ENCODE measurements at regions not wholly inside any gene's neighbourhood (a gene's known extent, or its start where the extent isn't known, plus 50 kb on each side); places are given as distances from the start of the nearest gene placed in this dataset.
"Not testable (repeated sequence)": the region's sequence is repeated elsewhere in the genome, so short reads cannot be mapped to it uniquely, and the experiment has no call there.

DNA sequence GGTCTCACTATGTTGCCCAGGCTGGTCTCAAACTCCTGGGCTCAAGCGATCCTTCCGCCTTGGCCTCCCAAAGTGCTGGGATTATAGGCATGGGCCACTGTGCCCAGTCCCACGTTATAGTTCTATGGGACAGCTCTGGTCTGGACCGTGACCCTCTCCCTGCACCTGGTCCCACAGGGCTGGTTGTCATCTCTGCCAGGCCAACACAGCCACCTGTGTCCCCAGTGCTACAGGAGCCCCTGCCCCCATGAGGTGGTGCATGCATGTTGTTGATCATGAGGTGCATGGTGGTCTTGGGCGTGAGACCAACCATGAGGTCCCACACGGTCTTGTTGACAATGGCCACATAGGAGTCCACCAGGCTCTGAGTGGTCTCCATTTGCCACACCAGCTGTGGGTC is 51.0 kb upstream of the UBE2Q2 start:
- H3K27me3 Mint-ChIP-seq (ENCODE audit: low read depth); H3K4me3 Mint-ChIP-seq; intact Hi-C loops (cut with micrococcal nuclease); H3K4me1 Mint-ChIP-seq (ENCODE audit: low read depth); H3K9me3 Mint-ChIP-seq; H3K36me3 Mint-ChIP-seq (ENCODE audit: low read depth); DNase-seq; CTCF ChIA-PET; H3K27ac Mint-ChIP-seq: not testable (repeated sequence)

DNA sequence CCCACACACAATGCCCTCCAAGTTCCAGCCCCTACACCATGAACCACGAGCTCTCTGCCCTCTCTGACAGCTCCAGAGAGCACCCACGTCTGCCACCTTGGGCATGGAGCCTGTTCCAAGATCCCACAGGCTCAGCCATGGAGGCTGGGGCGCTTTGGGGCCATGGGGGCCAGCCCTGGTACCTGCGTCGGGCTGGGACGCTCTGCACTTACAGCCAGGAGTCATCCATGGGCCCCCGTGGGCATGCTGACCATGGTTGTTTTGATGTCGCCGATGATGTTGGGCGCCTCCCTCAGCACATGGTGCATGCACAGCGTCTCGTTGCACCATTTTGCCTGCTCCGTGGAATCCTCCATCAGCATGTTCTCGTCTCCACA is 51.9 kb upstream of the UBE2Q2 start:
- H3K9me3 Mint-ChIP-seq = no peaks in the 10 kb centered on the region
- no peaks in the 10 kb centered on the region for H3K4me1 Mint-ChIP-seq (ENCODE audit: low read depth)
- H3K27ac Mint-ChIP-seq = no peak overlapping the region
- DNase-seq = no peak
- H3K27me3 Mint-ChIP-seq (ENCODE audit: low read depth) = peaks cover 6% of the 10 kb centered on the region
- no peaks in the 10 kb centered on the region for H3K36me3 Mint-ChIP-seq (ENCODE audit: low read depth)
- intact Hi-C loops (cut with micrococcal nuclease) = no loop called here
- CTCF ChIA-PET = no interaction called here
- H3K4me3 Mint-ChIP-seq = no peak overlapping the region

DNA sequence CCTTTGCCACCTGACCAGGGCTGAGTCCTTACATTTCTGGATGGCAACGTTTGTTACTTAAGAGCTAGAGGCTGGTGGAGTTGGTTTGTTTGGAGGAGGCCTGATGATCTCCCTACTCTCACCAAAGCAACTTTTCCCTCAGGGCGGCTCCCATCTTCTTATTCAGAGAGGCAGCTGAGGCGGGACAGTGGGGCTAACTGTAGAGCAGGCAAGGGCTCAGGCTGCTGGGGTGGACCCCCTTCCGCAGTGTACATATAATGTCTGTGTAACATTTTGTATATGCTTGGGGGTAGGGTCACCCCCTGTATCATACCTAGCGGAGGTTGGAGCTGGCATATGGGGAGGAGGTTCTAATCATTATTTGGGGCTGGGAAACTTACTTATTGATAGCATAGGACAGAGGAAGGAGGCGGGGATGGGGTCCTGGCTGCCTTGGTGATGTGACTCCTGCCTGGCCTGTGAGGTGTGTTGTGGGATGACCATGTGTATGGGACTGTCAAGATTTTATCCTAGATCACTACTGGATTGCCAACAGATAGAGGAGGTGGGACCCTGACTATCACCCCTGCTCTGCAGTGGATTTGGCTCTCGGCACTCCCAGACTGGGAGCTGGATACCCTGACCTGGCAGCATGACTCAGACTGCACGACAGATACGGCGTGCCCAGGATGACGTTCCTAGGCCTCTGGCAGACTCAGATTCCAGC is 52.5 kb upstream of the UBE2Q2 start:
- Mint-ChIP-seq H3K4me3 (no peak overlapping the region), H3K9me3 (no peaks in the 10 kb centered on the region), H3K4me1 (ENCODE audit: low read depth) (no peaks in the 10 kb centered on the region), H3K27me3 (ENCODE audit: low read depth) (peaks cover 8% of the 10 kb centered on the region), H3K36me3 (ENCODE audit: low read depth) (no peaks in the 10 kb centered on the region), H3K27ac (no peak overlapping the region)
- DNase-seq = no peak
- CTCF ChIA-PET = no interaction called here
- intact Hi-C loops (cut with micrococcal nuclease) = no loop called here

DNA sequence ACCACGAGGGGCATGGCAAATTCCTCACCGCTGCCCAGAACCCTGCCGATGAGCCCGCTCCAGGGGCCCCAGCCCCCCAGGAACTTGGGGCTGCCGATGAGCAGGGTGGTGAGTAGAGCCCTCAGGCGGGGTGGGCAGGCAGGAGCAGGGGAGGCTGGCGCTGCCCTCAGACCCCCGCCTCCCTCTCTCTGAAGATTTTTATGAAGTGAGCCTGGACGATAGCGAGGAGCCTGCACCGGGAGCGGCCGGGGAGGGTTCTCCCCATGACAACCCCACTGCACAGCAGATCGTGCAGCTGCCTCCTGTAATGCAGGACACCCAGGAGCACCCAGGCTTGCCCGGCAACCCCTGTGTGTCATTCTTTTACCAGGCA is 56.7 kb upstream of the UBE2Q2 start:
- peaks cover 10% of the 10 kb centered on the region for H3K27me3 Mint-ChIP-seq (ENCODE audit: low read depth)
- no peak overlapping the region for H3K27ac Mint-ChIP-seq
- CTCF ChIA-PET = no interaction called here
- no peaks in the 10 kb centered on the region for H3K9me3 Mint-ChIP-seq
- intact Hi-C loops (cut with micrococcal nuclease) = no loop called here
- no peaks in the 10 kb centered on the region for H3K36me3 Mint-ChIP-seq (ENCODE audit: low read depth)
- DNase-seq = no peak
- H3K4me1 Mint-ChIP-seq (ENCODE audit: low read depth) = no peaks in the 10 kb centered on the region
- no peak overlapping the region for H3K4me3 Mint-ChIP-seq

DNA sequence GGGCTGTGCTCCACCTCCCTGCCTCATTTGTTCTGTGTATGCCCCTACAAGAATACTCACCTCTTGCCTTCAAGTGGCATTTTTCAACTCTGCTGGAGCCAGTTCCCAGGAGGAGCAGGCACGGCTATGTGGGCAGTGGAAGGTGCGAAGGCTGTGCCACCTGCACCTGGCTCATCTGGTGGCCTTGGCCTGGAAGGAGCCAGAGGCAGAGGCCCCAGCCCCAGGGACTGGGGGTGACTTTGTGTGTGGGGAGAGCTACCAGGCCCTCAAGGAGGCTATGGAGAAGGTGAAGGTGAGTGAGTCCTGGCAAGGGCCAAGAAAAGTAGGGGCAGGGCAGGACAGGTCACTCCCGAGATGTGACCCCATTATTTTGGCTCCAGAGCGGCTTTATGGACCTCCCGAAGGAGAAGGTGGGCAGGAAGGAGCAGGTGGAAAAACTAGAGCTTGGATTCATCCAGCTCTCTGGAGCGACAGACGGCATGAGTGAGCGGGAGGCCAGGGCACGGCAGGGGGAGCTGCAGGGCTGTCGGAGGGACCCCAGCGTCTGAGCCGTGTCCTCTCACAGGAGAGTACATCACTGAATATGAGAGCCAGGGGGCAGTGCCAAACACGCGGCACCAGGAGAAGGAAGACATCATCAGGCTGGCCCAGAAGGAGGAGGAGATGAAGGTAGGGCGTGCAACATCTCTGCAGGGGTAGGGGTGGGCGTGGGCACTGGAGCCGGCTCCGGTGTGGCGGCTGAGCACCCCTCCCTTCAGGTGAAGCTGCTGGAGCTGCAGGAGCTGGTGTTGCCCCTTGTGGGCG is 57.3 kb upstream of the UBE2Q2 start:
- no peak overlapping the region for H3K27ac Mint-ChIP-seq
- peaks cover 10% of the 10 kb centered on the region for H3K27me3 Mint-ChIP-seq (ENCODE audit: low read depth)
- no peaks in the 10 kb centered on the region for H3K4me1 Mint-ChIP-seq (ENCODE audit: low read depth)
- H3K36me3 Mint-ChIP-seq (ENCODE audit: low read depth) = no peaks in the 10 kb centered on the region
- CTCF ChIA-PET = no interaction called here
- intact Hi-C loops (cut with micrococcal nuclease) = no loop called here
- H3K9me3 Mint-ChIP-seq = no peaks in the 10 kb centered on the region
- DNase-seq = no peak
- no peak overlapping the region for H3K4me3 Mint-ChIP-seq

DNA sequence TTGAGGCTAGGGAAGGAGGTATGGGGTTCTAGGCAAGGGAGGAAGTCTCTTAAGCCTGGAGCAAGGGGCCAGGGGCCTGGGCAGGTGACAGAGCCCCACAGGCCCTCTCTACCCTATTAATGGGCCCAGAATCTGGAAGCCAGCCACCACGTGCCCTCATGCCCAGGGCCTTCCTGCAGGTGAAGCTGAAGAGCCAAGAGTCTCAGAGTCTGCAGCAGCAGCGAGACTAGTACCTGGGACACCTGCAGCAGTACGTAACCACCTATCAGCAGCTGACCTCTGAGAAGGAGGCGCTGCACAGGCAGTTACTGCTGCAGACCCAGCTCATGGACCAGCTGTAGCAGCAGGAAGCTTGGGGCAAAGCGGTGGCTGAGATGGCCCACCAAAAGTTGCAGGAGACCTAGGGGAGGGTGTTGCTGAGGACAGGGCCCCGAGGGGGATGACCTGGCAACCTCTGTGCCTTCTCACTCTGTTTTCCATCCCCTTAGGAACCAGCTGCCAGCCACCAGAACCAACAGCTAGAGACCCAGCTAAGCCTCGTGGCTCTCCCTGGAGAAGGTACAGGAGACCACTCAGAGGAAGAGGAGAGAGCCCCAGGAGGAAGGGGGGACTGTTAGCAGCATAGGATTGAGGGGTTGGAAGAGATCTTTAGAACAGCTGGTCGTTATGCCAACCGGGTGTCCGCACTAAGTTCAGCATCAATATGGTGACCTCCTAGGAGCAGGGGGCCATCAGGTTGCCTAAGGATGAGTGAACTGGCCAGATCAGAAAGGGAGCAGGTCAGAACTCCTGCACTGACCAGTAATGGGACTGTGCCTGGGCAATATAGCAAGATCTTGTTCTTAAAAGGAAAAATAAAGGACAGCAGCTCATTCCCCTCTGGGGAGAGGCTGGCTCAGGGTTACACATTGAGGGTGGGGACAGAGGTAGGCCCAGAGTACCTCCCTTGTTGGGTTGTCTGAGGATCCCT is 58.5 kb upstream of the UBE2Q2 start:
- H3K4me3 Mint-ChIP-seq; H3K27ac Mint-ChIP-seq; H3K9me3 Mint-ChIP-seq; DNase-seq; intact Hi-C loops (cut with micrococcal nuclease); H3K4me1 Mint-ChIP-seq (ENCODE audit: low read depth); CTCF ChIA-PET; H3K36me3 Mint-ChIP-seq (ENCODE audit: low read depth); H3K27me3 Mint-ChIP-seq (ENCODE audit: low read depth): not testable (repeated sequence)

DNA sequence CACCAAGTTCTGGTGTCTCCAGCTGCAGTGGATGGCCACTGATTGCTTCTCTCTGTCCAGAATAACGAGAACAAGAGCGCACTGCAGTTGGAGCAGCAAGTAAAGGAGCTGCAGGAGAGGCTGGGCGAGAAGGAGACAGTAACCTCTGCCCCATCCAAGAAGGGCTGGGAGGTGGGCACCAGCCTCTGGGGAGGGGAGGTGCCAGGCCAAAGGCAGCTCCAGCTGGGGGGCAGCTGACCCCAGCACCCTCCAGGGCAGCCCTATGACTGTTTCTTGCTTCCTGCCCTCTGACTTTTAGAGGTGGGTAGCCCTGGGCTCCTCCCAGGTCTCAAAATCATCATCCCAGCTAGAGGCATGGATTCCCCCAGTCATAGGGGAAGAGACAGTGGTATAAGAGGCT is 59.7 kb upstream of the UBE2Q2 start:
- intact Hi-C loops (cut with micrococcal nuclease); DNase-seq; H3K9me3 Mint-ChIP-seq; H3K4me3 Mint-ChIP-seq; H3K4me1 Mint-ChIP-seq (ENCODE audit: low read depth); H3K27me3 Mint-ChIP-seq (ENCODE audit: low read depth); H3K36me3 Mint-ChIP-seq (ENCODE audit: low read depth); H3K27ac Mint-ChIP-seq: not testable (repeated sequence)
- CTCF ChIA-PET = interaction anchor here (1.5 kb wide), 1 partner anchor 19 kb away, joined by 5 read pairs; no protein-coding TSS in a partner anchor

DNA sequence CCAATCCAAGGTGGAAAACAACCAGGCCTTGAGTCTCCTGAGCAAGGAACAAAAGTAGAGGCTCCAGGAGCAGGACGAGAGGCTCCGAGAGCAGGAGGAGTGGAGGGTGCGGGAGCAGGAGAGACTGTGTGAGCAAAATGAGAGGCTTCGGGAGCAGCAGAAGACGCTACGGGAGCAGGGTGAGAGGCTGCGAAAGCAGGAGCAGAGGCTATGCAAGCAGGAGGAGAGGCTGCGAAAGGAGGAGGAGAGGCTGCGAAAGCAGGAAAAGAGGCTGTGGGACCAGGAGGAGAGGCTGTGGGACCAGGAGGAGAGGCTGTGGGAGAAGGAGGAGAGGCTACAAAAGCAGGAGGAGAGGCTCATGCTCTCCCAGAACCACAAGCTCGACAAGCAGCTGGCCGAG is 60.3 kb upstream of the UBE2Q2 start:
- intact Hi-C loops (cut with micrococcal nuclease) = no loop called here
- CTCF ChIA-PET = interaction anchor here (1.5 kb wide), 1 partner anchor 20 kb away, joined by 5 read pairs; no protein-coding TSS in a partner anchor

DNA sequence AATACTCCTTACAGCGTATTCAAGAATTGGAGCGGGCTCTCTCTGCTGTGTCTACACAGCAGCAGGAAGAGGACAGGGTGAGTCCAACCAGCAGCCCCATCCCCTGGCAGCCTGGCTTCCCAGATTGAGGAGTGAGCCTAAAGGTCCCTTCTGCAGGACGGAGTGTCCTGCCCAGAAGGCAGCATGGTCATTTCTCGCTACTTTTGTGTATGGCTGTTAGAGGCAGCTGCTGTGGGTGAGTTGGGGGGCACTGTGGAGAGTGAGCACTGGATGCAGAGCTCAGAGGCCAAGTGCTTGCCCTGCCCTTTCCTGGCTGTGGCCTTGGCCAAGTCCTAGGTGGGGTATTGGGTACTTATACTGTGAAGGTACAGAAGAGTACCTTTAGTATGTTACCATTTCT is 62.3 kb upstream of the UBE2Q2 start:
- H3K27me3 Mint-ChIP-seq (ENCODE audit: low read depth); CTCF ChIA-PET; H3K4me1 Mint-ChIP-seq (ENCODE audit: low read depth); DNase-seq; H3K9me3 Mint-ChIP-seq; H3K36me3 Mint-ChIP-seq (ENCODE audit: low read depth); H3K4me3 Mint-ChIP-seq; intact Hi-C loops (cut with micrococcal nuclease): not testable (repeated sequence)
- H3K27ac Mint-ChIP-seq = peak overlapping the region; percentile 54

More for the DNA sequence above, 60.3 kb upstream of the UBE2Q2 start:
- Mint-ChIP-seq H3K4me3 (no peak overlapping the region), H3K27ac (no peak overlapping the region), H3K27me3 (ENCODE audit: low read depth) (peaks cover 7% of the 10 kb centered on the region), H3K9me3 (no peaks in the 10 kb centered on the region), H3K36me3 (ENCODE audit: low read depth) (no peaks in the 10 kb centered on the region), H3K4me1 (ENCODE audit: low read depth) (no peaks in the 10 kb centered on the region)
- no peak for DNase-seq

DNA sequence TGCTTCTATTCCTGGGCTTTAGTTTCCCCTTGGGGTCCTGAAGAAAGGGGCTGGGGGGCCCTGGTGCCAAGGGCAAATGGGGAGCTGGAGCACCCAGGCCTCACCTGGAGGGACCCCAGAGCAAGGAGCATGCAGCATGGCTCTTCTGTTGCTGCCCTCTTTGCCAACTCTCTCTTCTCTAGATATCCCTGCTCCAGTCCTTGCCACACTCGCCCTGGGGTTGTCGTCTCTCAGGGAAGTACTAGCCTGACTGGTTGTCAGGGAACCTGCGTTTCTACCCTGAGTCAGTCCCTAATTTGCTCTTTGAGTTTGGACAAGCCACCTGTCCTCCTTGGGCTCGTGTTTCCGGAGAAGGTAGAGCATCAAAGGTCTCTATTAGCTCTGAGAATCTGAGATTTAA is 63.7 kb upstream of the UBE2Q2 start:
- peaks cover 5% of the 10 kb centered on the region for H3K27me3 Mint-ChIP-seq (ENCODE audit: low read depth)
- intact Hi-C loops (cut with micrococcal nuclease) = no loop called here
- H3K27ac Mint-ChIP-seq = no peak overlapping the region
- no peak overlapping the region for H3K4me3 Mint-ChIP-seq
- peaks cover 3% of the 10 kb centered on the region for H3K4me1 Mint-ChIP-seq (ENCODE audit: low read depth)
- no peaks in the 10 kb centered on the region for H3K9me3 Mint-ChIP-seq
- no peaks in the 10 kb centered on the region for H3K36me3 Mint-ChIP-seq (ENCODE audit: low read depth)
- no peak for DNase-seq
- CTCF ChIA-PET = no interaction called here

DNA sequence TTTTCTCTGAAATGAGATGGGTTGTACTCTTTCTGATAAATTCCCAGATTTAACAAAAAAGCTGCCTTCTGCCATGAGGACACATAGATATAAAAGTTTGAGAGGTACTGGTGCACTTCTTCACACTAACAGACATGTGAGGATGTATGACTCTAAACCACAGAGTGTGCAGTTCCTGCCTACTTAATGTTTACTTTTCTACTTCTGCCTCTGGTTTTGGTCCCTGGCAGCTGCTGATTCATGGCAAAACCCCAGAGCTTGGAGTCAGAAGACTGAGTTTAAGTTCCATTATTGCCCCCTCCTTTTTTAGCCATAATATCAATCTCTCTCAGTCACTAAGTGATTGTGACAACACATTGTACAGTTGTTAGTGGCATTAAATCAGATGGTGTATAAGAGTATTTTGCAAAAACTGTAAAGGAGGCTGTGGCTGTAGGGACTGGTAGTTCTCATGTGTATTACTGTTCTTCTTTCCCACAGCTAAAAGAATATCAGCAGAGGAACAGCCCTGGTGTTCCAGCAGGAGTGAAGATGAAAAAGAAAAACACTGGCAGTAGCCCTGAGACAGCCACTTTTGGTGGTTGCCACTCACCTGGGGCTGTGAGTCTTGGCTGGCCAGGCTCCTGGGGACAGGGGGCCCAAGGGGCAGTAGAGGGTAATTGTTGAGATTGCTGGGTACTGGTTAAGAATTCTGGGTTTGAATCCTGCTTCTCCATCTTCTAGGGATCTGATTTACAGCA is 64.4 kb upstream of the CSPG4 start:
- DNase-seq; H3K9me3 Mint-ChIP-seq; H3K36me3 Mint-ChIP-seq (ENCODE audit: low read depth); H3K4me1 Mint-ChIP-seq (ENCODE audit: low read depth); H3K27me3 Mint-ChIP-seq (ENCODE audit: low read depth); intact Hi-C loops (cut with micrococcal nuclease); H3K27ac Mint-ChIP-seq; H3K4me3 Mint-ChIP-seq: not testable (repeated sequence)
- CTCF ChIA-PET = interaction anchor here (0.6 to 0.8 kb wide), 3 partner anchors 144 to 356 kb away, joined by 3 to 4 read pairs (median 3); no protein-coding TSS in a partner anchor

DNA sequence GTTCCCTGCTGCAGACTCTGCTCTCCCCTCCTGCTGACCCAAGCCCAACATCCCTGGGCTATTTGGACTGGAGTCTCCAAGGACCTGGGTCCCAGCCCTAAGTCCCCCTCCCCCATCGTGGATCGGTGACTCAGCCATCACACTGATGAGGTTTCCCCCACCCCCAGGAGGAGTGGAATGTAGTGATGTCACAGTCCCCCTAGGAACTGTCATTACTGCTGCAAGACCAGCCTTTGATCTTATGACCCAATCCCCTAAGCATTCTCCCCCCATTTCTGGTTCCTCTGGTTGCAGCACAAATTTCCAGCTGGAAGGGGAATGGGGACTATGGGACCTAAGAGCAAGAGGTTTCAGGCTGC is 63.4 kb upstream of the CSPG4 start:
- DNase-seq = no peak
- H3K4me1 Mint-ChIP-seq (ENCODE audit: low read depth) = peaks cover 3% of the 10 kb centered on the region
- no peak overlapping the region for H3K4me3 Mint-ChIP-seq
- no peaks in the 10 kb centered on the region for H3K36me3 Mint-ChIP-seq (ENCODE audit: low read depth)
- CTCF ChIA-PET = interaction anchor here (0.7 kb wide), 1 partner anchor 156 kb away, joined by 3 read pairs; no protein-coding TSS in a partner anchor
- intact Hi-C loops (cut with micrococcal nuclease) = no loop called here
- no peaks in the 10 kb centered on the region for H3K9me3 Mint-ChIP-seq
- no peaks in the 10 kb centered on the region for H3K27me3 Mint-ChIP-seq (ENCODE audit: low read depth)
- no peak overlapping the region for H3K27ac Mint-ChIP-seq
